Posterior cingulate gyrus (tissue), 11 donors: ENCODE measurements at regions not wholly inside any gene's neighbourhood (a gene's known extent, or its start where the extent isn't known, plus 50 kb on each side); places are given as distances from the start of the nearest gene placed in this dataset.
"Not testable (repeated sequence)": the region's sequence is repeated elsewhere in the genome, so short reads cannot be mapped to it uniquely, and the experiment has no call there.

ENCODE experiments used
- DNase-seq, 10 donors: peaks; one replicate each; pipeline versions ENCODE4 v3.0.0 to v3.0.0-alpha.2; 2020 to 2021; ENCODE audit warnings: mixed read lengths in 3 of 10
- intact Hi-C: fragments of 100-400 bp; cut with DNase I; formaldehyde crosslinking; loops from one replicate; pipeline ENCODE4 v1.15.1; 2023

DNA sequence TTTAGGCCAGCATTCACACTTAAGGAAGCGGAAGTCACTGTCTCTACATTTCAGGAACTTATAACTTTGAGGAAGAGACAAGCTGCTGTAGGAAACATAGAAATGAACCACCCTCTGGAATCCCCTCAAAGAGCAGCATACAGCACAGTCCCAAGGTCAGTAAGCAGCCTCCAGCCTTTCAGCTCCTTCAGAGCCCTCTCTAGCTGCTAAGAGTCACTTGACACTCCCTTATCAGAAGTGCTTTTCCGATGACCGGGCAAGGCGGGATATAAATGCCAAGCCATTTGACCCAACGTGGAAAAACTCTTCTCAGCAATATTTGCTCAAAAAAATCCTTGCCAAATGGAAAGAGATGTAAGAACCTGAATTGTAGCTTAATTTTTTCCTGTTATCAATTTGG, 1284.3 kb downstream of the XPNPEP1 start:
- intact Hi-C loops: no loop called here
- DNase-seq: no peak

DNA sequence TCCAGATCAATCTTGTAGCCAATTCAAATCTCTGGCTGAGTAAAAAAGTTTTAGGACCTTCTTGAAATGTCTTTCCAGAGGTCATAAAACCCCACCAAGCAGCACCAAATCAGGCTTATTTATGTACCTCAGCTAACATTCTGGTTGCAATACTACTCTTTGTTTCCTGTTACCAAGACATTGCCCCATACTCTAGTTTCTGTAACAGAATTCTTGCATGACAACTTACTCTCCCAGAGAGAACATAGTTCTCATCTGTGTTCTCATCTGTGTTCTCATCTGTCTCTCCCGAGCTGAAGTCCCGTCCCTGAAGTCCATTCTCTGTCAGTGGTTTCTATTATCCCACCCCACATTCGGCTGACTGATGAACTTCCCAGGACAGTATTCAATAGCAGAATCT, 1285.1 kb downstream of the XPNPEP1 start:
- intact Hi-C loops: no loop called here

DNA sequence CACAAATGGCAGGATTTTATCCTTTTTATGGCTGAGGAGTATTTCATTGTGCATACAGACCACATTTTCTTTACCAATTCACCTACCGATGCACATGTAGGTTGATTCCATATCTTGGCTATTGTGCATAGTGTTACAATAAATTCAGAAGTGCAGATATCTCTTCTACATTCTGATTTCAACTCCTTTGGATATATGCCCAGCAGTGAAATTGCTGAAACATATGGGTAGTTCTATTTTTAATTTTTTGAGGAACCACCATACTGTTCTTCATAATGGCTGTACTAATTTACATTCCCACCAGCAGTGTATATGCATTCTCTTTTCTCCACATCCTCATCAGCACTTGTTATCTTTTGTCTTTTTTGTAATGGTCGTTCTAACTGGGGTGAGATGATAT, 1290.3 kb downstream of the XPNPEP1 start:
- intact Hi-C loops: no loop called here
- no peak for DNase-seq

More for the DNA sequence above, 1285.1 kb downstream of the XPNPEP1 start:
- DNase-seq: no peak

- intact Hi-C loops: no loop called here
Observed at GRCh38 chr10:108632144-108632543, 1291.2 kb downstream of the XPNPEP1 start.

DNA sequence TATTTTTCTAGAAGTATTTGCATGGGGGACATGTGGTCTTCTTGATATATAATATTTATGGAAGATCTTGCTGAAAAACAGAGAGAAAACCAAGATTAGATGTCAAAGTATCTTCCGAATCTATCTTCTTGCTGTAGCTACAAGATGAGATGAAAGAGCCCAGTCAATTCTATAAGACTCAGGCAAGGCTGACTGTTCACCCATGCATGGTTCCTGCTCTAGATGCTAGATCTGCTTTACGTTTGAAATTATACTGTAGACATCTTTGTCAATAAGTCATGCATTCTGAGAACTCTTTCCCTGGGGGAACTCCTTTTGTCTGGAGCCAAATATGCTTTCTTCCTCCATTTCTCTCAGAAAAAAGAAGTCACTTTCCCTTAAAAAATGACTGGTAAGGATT, 1292.0 kb downstream of the XPNPEP1 start:
- intact Hi-C loops: no loop called here
- DNase-seq: no peak

More at GRCh38 chr10:108632144-108632543, 1291.2 kb downstream of the XPNPEP1 start:
- DNase-seq: no peak

GRCh38 chr10:108629834-108630233, 1293.5 kb downstream of the XPNPEP1 start:
- intact Hi-C loops: no loop called here

DNA sequence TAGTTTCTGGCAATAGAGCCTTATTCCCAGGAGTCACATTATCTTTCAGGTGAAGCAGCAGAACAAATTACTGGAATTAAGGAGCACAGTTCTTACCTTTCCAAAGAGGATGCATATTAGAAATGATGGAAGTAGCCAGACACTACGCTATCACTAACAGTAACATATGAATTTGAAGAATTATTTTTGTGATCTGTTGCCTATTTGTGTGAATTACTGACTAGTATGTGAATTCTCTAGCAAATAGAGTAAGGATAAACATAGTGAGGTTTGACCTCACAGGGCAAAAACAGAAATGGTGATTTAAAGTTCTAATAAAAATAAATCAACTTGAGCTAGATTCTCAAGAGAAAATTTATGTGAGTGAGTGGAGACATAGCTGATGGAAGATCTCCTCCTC, 1299.3 kb downstream of the XPNPEP1 start:
- no peak for DNase-seq
- intact Hi-C loops: no loop called here

More at GRCh38 chr10:108629834-108630233, 1293.5 kb downstream of the XPNPEP1 start:
- no peak for DNase-seq

DNA sequence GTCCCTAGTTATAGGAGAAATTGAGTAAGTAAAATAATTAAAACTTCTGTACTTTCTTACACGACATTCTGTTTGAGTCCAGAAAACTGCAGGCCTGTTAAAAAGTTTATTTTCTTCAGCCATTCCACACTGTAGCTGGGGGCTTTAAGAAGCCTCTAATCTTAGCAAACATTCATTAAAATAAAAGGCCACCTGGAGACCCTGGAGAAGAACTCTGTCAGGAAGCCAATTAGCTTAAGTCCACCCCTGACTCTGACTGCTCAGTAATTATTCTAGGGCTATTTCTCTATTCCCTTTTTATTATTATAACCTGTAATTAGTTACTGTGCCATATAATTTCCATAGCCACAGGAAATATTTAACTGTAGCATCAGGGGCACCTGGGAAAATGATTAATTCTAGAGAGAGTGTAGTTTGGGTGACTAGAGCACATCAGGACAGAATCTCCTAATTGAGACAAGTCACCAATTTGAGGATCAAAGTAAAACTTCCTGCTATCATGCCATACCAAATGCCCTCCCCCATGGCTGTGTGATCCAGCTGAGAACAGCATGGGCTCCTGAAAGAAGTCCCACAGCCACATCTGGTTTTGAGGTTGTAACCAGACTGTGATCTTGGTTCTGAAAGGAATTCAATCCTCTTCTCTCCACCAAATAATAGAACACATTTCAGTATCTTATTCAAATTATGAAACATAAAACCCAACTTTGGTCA, 1302.3 kb downstream of the XPNPEP1 start:
- no peak for DNase-seq
- intact Hi-C loops: no loop called here

DNA sequence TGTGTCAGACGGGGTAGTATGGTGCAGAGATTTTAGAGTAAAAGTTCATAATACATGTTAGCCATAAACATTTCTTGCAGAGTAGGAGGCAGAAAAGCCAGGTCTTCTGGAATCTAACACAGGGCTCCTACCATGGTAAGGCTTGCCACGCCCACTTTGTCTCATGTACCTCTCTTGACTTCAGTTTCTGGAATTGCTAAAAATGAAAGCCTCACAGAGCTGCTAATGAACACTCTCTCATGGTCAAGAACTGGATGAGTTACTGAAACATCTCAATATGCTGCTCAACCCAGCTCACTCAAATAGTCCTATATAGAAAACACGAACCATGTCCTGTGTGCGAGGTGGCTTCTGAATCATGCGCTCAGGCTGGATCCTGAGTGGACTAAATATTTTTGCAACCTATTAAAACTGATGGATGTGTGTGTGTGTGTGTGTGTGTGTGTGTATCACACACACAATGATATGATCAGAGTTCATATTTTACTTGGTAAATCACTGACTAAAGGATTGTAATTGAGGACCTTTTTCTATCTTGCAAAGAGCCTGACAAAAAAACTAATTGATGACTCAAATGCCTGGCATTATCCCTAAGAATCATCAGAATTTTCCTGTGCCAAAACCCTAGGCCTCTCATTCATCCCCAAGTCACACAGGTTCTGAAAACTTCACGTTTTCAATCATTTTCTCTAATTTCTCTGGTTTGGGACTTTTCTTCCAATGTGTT, 1306.6 kb downstream of the XPNPEP1 start:
- DNase-seq: no peak
- intact Hi-C loops: no loop called here

- intact Hi-C loops: no loop called here
- no peak for DNase-seq
Observed at GRCh38 chr10:108615576-108616320, 1307.6 kb downstream of the XPNPEP1 start.

- DNase-seq: no peak
- intact Hi-C loops: no loop called here
Observed at GRCh38 chr10:108612485-108612884, 1310.8 kb downstream of the XPNPEP1 start.

GRCh38 chr10:108608860-108609259, 1314.5 kb downstream of the XPNPEP1 start:
- intact Hi-C loops: no loop called here
- no peak for DNase-seq

- DNase-seq: no peak
- intact Hi-C loops: no loop called here
Observed at GRCh38 chr10:108601851-108602250, 1321.5 kb downstream of the XPNPEP1 start.

GRCh38 chr10:108600511-108600910, 1322.8 kb downstream of the XPNPEP1 start:
- intact Hi-C loops, DNase-seq: not testable (repeated sequence)

DNA sequence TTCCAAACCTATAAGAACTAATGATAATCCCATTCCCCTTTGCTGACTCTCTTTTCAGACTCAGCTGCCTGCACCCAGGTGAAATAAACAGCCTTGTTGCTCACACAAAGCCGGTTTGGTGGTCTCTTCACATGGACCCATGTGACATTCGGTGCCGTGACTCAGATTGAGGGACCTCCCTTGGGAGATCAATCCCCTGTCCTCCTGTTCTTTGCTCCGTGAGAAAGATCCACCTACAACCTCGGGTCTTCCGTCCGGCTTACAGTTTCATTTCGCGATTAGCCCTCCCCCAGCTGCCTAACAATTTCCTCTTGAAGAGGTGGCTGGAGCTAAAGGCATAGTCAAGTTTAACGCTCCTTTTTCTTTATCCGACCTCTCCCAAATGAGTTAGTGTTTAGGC, 1324.0 kb downstream of the XPNPEP1 start:
- intact Hi-C loops, DNase-seq: not testable (repeated sequence)

DNA sequence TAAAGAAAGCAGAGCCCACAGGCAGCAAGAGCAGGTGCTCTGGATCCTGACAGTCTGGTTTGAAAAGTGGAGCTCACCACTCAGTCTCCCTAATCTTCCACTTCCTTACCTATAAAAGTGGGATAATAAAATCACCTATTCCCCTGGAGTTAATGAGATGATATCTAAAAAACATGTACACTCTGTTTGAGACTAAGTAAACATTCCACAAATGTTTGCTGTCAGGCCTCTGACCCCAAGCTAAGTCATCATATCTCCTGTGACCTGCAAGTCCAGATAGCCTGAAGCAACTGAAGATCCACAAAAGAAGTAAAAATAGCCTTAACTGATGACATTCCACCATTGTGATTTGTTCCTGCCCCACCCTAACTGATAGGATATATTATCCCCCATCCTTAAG, 1324.5 kb downstream of the XPNPEP1 start:
- DNase-seq: no peak
- intact Hi-C loops: no loop called here

DNA sequence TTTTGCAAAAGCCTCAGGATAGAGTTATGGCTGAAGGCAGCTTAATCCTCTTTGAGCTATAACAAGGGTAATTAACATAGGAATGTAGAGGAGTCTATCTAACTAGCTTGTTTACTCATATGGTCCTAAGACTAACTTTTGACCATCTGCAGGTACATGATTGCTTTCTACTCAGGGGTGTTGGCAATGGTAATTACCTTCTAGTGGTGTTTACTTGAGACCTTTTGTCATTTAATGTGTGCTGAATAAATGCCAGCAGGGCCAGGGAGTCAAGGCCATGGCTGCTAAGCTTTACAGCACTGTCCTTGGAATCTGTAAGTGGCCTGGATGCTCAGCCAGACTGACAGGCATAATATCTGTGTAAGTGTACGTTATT, 1325.0 kb downstream of the XPNPEP1 start:
- intact Hi-C loops: no loop called here
- no peak for DNase-seq

DNA sequence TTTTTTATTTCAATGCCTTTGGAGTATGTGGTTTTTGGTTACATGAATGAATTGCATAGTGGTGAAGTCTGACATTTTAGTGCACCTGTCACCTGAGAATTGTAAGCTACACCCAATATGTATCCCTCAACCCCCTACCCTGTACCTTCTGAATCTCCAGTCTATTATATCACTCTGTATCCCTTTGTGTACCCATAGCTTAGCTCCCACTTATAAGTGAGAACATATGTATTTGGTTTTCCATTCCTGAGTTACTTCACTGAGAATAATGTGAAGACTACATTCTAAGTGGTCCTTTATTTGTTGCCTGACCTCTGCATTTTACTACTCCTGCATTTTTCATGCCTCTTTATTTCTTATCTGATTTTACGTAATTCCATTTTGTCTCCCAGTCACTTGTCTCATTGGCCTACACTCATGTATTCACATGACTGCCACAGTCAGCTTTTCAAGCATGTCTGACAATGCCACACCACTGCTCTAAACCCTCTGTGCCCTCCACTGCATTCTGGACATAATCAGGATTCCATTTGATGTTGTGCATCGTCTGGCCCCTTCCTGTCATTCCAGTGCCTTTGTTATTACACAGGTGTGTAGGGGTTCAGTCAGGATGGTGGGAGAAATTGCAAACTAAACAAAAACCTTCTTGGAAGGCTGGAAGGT, 1325.5 kb downstream of the XPNPEP1 start:
- DNase-seq: no peak
- intact Hi-C loops: no loop called here

- DNase-seq: no peak
- intact Hi-C loops: no loop called here
Observed at GRCh38 chr10:108597031-108597430, 1326.3 kb downstream of the XPNPEP1 start.

GRCh38 chr10:108592956-108593355, 1330.4 kb downstream of the XPNPEP1 start:
- no peak for DNase-seq
- intact Hi-C loops: no loop called here

DNA sequence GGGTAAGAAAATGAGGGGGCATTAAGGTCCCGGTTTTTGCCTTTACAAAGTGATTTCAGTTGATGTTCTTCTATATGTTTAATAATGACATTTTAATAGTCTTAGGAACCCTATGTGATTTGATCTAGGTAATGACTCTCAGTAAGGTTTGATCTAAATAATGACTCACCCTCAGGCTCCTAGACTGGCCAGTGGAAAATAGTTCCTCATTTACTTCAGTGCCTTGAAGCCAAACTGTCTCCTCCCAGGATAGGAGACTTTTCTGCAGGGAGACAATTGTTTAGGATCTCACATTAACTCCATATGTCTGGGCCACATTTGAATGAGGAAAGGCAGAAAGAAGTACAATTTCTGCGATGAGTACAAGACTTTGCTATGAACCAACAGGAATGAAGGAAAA, 1331.9 kb downstream of the XPNPEP1 start:
- no peak for DNase-seq
- intact Hi-C loops: no loop called here
